K562 (cell line): ENCODE measurements at regions not wholly inside any gene's neighbourhood (a gene's known extent, or its start where the extent isn't known, plus 50 kb on each side); places are given as distances from the start of the nearest gene placed in this dataset.

Experiments
- ATAC-seq: fragments of 200-7000 bp; cut with Tn5 transposase; 3 replicates; pipeline ENCODE4 v1.9.1; 2020; ENCODE audit warnings: moderate library complexity
- BruUV-seq: library from RNA; stranded (reverse); fragments of 400-500 nt; replicated peaks from 2 replicates; lab custom pipeline; 2021; lab: Mats Ljungman, UMichigan
- CTCF ChIA-PET: fragments of 300-600 bp; formaldehyde crosslinking; extraction: SDS; loops from one replicate; lab custom pipeline; 2021; ENCODE audit warnings: low intra/inter-chr PET ratio; lab: Yijun Ruan, JAX
- POLR2A ChIA-PET: fragments of 300-600, 350-650 bp; sonication (Branson Sonifier 250); formaldehyde crosslinking; extraction: SDS; loops from one replicate; lab custom pipeline; 2021; ENCODE audit warnings: antibody characterized with exemption, inconsistent platforms; lab: Yijun Ruan, JAX
- DNase-seq, 4 experiments: peaks; one replicate each; pipeline versions ENCODE4 v3.0.0 to v3.0.0-alpha.2; 2011 to 2018; ENCODE audit warnings: low spot score in 3 of 4, mixed read lengths in 3 of 4; ENCODE audit errors: extremely low read depth in 1 of 4
- FAIRE-seq: peaks from 2 replicates; lab custom pipeline; 2011; peaks lifted over from hg19 to GRCh38; lab: Jason Lieb, UNC
- H2AFZ ChIP-seq: 2 replicates; pipeline ENCODE4 v1.6.0; 2011; ENCODE audit warnings: low read depth, low read length, control low read depth, inconsistent platforms
- H3K27ac ChIP-seq: fragments of 200-600 bp; 3 replicates; pipeline ENCODE4 v1.8.0; 2011; ENCODE audit warnings: low read depth, mild to moderate bottlenecking, control low read depth, inconsistent platforms, low read length, moderate library complexity, mixed read lengths; ENCODE audit errors: extremely low read depth
- H3K27me3 ChIP-seq, 2 experiments: fragments of 300-600 bp in 1 of 2; 2 replicates in 1 of 2; 3 replicates in 1 of 2; pipeline versions ENCODE4 v1.6.0 to v1.8.0; 2011; ENCODE audit warnings: inconsistent platforms in 2 of 2, low read length in 2 of 2, mild to moderate bottlenecking in 1 of 2, mixed read lengths in 1 of 2, moderate library complexity in 1 of 2; ENCODE audit not compliant: control insufficient read depth in 2 of 2, insufficient read depth in 2 of 2
- H3K36me3 ChIP-seq: fragments of 300-600 bp; 3 replicates; pipeline ENCODE4 v1.8.0; 2011; ENCODE audit warnings: mild to moderate bottlenecking, low read length, inconsistent platforms; ENCODE audit not compliant: control insufficient read depth, insufficient read depth
- H3K4me1 ChIP-seq, 2 experiments: fragments of 200-600 bp in 1 of 2; replicated peaks in 1 of 2; 2 replicates in 1 of 2; 3 replicates in 1 of 2; pipeline versions ENCODE4 v1.5.1 to v1.8.0; 2011; ENCODE audit warnings: inconsistent platforms in 2 of 2, low read length in 2 of 2, mild to moderate bottlenecking in 1 of 2, mixed read lengths in 1 of 2, moderate library complexity in 1 of 2; ENCODE audit not compliant: control insufficient read depth in 2 of 2, insufficient read depth in 2 of 2
- H3K4me2 ChIP-seq: 2 replicates; pipeline ENCODE4 v1.6.1; 2011; ENCODE audit warnings: low read length, control low read depth, inconsistent platforms, mixed read lengths; ENCODE audit not compliant: insufficient read depth
- H3K4me3 ChIP-seq: fragments of 200-600 bp; sonication (generic), shearing (Covaris generic); 2 replicates; pipeline ENCODE4 v1.5.1; 2016; ENCODE audit warnings: control low read depth, inconsistent platforms
- H3K79me2 ChIP-seq: fragments of 200-600 bp; 3 replicates; pipeline ENCODE4 v1.8.0; 2011; ENCODE audit warnings: low read length, inconsistent platforms; ENCODE audit not compliant: control insufficient read depth, insufficient read depth
- H3K9ac ChIP-seq, 2 experiments: 2 replicates each; pipeline versions ENCODE4 v1.6.0 to v1.6.1; 2011; ENCODE audit warnings: low read depth in 2 of 2, low read length in 2 of 2, control low read depth in 1 of 2, inconsistent platforms in 1 of 2, mild to moderate bottlenecking in 1 of 2, mixed read lengths in 1 of 2; ENCODE audit not compliant: insufficient read depth in 1 of 2
- H3K9me1 ChIP-seq: one replicate; pipeline ENCODE4 v1.6.0; 2011; ENCODE audit warnings: inconsistent platforms, mild to moderate bottlenecking, low read length, moderate library complexity; ENCODE audit not compliant: control insufficient read depth, insufficient read depth
- H3K9me3 ChIP-seq: replicated peaks from 2 replicates; pipeline ENCODE4 v1.5.1; 2011; ENCODE audit warnings: low read depth, low read length, inconsistent platforms; ENCODE audit not compliant: control insufficient read depth, insufficient read depth
- H4K20me1 ChIP-seq: replicated peaks from 2 replicates; pipeline ENCODE4 v1.6.1; 2011; ENCODE audit warnings: low read length, inconsistent platforms, mixed read lengths; ENCODE audit not compliant: control insufficient read depth, insufficient read depth
- ARNT ChIP-seq, 2 experiments: fragments of 450-650 bp; IDR thresholded peaks; 2 replicates each; pipeline ENCODE4 v1.6.1; 2016; ENCODE audit warnings: mild to moderate bottlenecking in 1 of 2
- CHD4 ChIP-seq: fragments of 200-600 bp; sonication (generic); IDR thresholded peaks from 3 replicates; pipeline ENCODE4 v1.6.1; 2012; ENCODE audit warnings: low read depth, mild to moderate bottlenecking, mixed read lengths, low read length, inconsistent platforms; ENCODE audit not compliant: insufficient read depth, insufficient replicate concordance, poor library complexity, severe bottlenecking
- FOXP4 ChIP-seq: sonication (generic); formaldehyde crosslinking; IDR thresholded peaks from 2 replicates; pipeline ENCODE4 v1.8.0; 2022; ENCODE audit warnings: mild to moderate bottlenecking, missing genetic modification reagents, borderline replicate concordance
- HNRNPLL ChIP-seq: fragments of 200-400 bp; formaldehyde crosslinking; IDR thresholded peaks from 2 replicates; pipeline ENCODE4 v1.6.1; 2017; ENCODE audit warnings: low read length, low read depth, mild to moderate bottlenecking; ENCODE audit not compliant: poor library complexity, severe bottlenecking
- PHB ChIP-seq: fragments of 250-450 bp; sonication (Bioruptor Pico); IDR thresholded peaks from 2 replicates; pipeline ENCODE4 v1.5.0; 2021
- TCFL5 ChIP-seq: fragments of 250-450 bp; sonication (Bioruptor Pico); conservative IDR thresholded peaks from 2 replicates; pipeline ENCODE4 v1.6.1; 2021; ENCODE audit warnings: mild to moderate bottlenecking, moderate library complexity, matching md5 sums
- ZNF232 ChIP-seq: sonication (generic); formaldehyde crosslinking; IDR thresholded peaks from 2 replicates; pipeline ENCODE4 v1.8.0; 2022; ENCODE audit warnings: mild to moderate bottlenecking, missing genetic modification reagents
- ZNF512 ChIP-seq: IDR thresholded peaks from 2 replicates; pipeline ENCODE4 v1.6.1; 2016; ENCODE audit warnings: missing genetic modification characterization, missing compliant biosample characterization
- ZNF780A ChIP-seq: fragments of 250-450 bp; sonication (Bioruptor Pico); IDR thresholded peaks from 2 replicates; pipeline ENCODE4 v1.5.0; 2021; ENCODE audit warnings: mild to moderate bottlenecking
- WGBS: fragments of 100-300 bp; shearing (Covaris generic); methylation state at CpG from one replicate; pipeline ENCODE4 v1.1.6; 2016; ENCODE audit warnings: low coverage, mixed read lengths; ENCODE audit not compliant: insufficient coverage; ENCODE audit errors: missing lambda C conversion rate; 5-methylcytosine and 5-hydroxymethylcytosine counted together
- in situ Hi-C: fragments of 300-500 bp; cut with MboI; formaldehyde crosslinking; loops from 4 replicates; pipeline ENCODE4 v1.15.0; 2018; ENCODE audit warnings: inconsistent platforms, mixed read lengths
- intact Hi-C: fragments of 100-400 bp; cut with micrococcal nuclease; formaldehyde crosslinking; loops from 2 replicates; pipeline ENCODE4 v1.14.2; 2022
- TF ChIP-seq, protein P1 (sequence below), 3 experiments: IDR thresholded peaks in 2 of 3; conservative IDR thresholded peaks in 1 of 3; 2 replicates each; pipeline ENCODE4 v1.5.1; 2011 to 2012; ENCODE audit warnings: low read length in 3 of 3, mild to moderate bottlenecking in 3 of 3, control low read depth in 2 of 3, improper control_type of control experiment in 1 of 3, inconsistent platforms in 1 of 3, low read depth in 1 of 3, mixed read lengths in 1 of 3, moderate library complexity in 1 of 3; ENCODE audit not compliant: insufficient read depth in 2 of 3

- in situ Hi-C loops (no loop called here), intact Hi-C loops (no loop called here)
- H3K79me2 ChIP-seq: no peaks in the 10 kb centered on the region
- no peak overlapping the region for H3K9ac ChIP-seq
- H2AFZ ChIP-seq: no peak overlapping the region
- ATAC-seq: no peak
- peak; percentile 33; the same call in 1 of the 2 replicates for TF ChIP-seq ZNF512
- no peak for TF ChIP-seq TCFL5
- no peaks in the 10 kb centered on the region for H3K36me3 ChIP-seq
- no peaks in the 10 kb centered on the region for H3K27me3 ChIP-seq
- ChIA-PET POLR2A (no interaction called here), CTCF (no interaction called here)
- DNase-seq: no peak
- H3K9me3 ChIP-seq: no peaks in the 10 kb centered on the region
- H3K4me1 ChIP-seq: no peaks in the 10 kb centered on the region
- BruUV-seq: no TSS peak
- H3K4me2 ChIP-seq: no peak overlapping the region
- no peaks in the 10 kb centered on the region for H4K20me1 ChIP-seq
- no peak overlapping the region for H3K27ac ChIP-seq
- 0% methylated on average over 2 of the region's 2 CpGs for WGBS
- H3K9me1 ChIP-seq: no peaks in the 10 kb centered on the region
- FAIRE-seq: no peak
- H3K4me3 ChIP-seq: no peak overlapping the region
Measured at GRCh38 chr20:11338496-11339306, 579.0 kb upstream of the BTBD3 start.

GRCh38 chr20:11344939-11345338, 572.8 kb upstream of the BTBD3 start:
- H3K4me1 ChIP-seq: no peaks in the 10 kb centered on the region
- no peak overlapping the region for H3K9ac ChIP-seq
- no peaks in the 10 kb centered on the region for H3K9me3 ChIP-seq
- ChIA-PET POLR2A (no interaction called here), CTCF (no interaction called here)
- in situ Hi-C loops (no loop called here), intact Hi-C loops (no loop called here)
- no peak overlapping the region for H3K27ac ChIP-seq
- no peak for ATAC-seq
- H2AFZ ChIP-seq: no peak overlapping the region
- no peak for FAIRE-seq
- BruUV-seq: no TSS peak
- no peaks in the 10 kb centered on the region for H3K9me1 ChIP-seq
- H3K79me2 ChIP-seq: no peaks in the 10 kb centered on the region
- H3K4me2 ChIP-seq: no peak overlapping the region
- no peak overlapping the region for H3K4me3 ChIP-seq
- no peaks in the 10 kb centered on the region for H4K20me1 ChIP-seq
- H3K27me3 ChIP-seq: no peaks in the 10 kb centered on the region
- H3K36me3 ChIP-seq: no peaks in the 10 kb centered on the region
- no peak for DNase-seq
- TF ChIP-seq ZNF780A (CRISPR knock-in tag): no peak
- no peak for TF ChIP-seq PHB (CRISPR knock-in tag)
- TF ChIP-seq ZNF232: no peak
- TF ChIP-seq ARNT (IDR thresholded peaks at IDR 0.05): no peak
- no peak for TF ChIP-seq FOXP4 (CRISPR knock-in tag)
- TF ChIP-seq, protein P1, sequence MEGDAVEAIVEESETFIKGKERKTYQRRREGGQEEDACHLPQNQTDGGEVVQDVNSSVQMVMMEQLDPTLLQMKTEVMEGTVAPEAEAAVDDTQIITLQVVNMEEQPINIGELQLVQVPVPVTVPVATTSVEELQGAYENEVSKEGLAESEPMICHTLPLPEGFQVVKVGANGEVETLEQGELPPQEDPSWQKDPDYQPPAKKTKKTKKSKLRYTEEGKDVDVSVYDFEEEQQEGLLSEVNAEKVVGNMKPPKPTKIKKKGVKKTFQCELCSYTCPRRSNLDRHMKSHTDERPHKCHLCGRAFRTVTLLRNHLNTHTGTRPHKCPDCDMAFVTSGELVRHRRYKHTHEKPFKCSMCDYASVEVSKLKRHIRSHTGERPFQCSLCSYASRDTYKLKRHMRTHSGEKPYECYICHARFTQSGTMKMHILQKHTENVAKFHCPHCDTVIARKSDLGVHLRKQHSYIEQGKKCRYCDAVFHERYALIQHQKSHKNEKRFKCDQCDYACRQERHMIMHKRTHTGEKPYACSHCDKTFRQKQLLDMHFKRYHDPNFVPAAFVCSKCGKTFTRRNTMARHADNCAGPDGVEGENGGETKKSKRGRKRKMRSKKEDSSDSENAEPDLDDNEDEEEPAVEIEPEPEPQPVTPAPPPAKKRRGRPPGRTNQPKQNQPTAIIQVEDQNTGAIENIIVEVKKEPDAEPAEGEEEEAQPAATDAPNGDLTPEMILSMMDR (IDR thresholded peaks at IDR 0.05 in 2 of 3, conservative IDR thresholded peaks at IDR 0.05 in 1 of 3; ENCODE audit: insufficient read depth in 2 of 3, low read depth in 1 of 3, low read length in 3 of 3): no peak
- no peak for TF ChIP-seq CHD4
- no peak for TF ChIP-seq HNRNPLL
